H9 (cell line): ENCODE measurements at regions not wholly inside any gene's neighbourhood (a gene's known extent, or its start where the extent isn't known, plus 50 kb on each side); places are given as distances from the start of the nearest gene placed in this dataset.

Experiments used
- DNase-seq: peaks from one replicate; pipeline ENCODE4 v3.0.0-alpha.2; 2017
- H2AFZ ChIP-seq: one replicate; pipeline ENCODE4 v1.6.1; 2013; ENCODE audit warnings: mild to moderate bottlenecking, low read length, control low read depth, moderate library complexity
- H2AK5ac ChIP-seq: 2 replicates; pipeline ENCODE4 v1.6.1; 2013; ENCODE audit warnings: low read length, control low read depth, mixed read lengths; ENCODE audit not compliant: insufficient read length
- H2BK120ac ChIP-seq: one replicate; pipeline ENCODE4 v1.6.1; 2013; ENCODE audit warnings: low read depth, mild to moderate bottlenecking, low read length, control low read depth, inconsistent platforms; ENCODE audit not compliant: poor library complexity, severe bottlenecking
- H2BK12ac ChIP-seq: 2 replicates; pipeline ENCODE4 v1.6.1; 2013; ENCODE audit warnings: low read length, control low read depth, mixed read lengths, low read depth; ENCODE audit not compliant: insufficient read length
- H2BK15ac ChIP-seq: 2 replicates; pipeline ENCODE4 v1.6.1; 2013; ENCODE audit warnings: low read depth, low read length, control low read depth
- H2BK20ac ChIP-seq: one replicate; pipeline ENCODE4 v1.6.1; 2013; ENCODE audit warnings: low read depth, mild to moderate bottlenecking, low read length, control low read depth, inconsistent platforms; ENCODE audit not compliant: poor library complexity, severe bottlenecking
- H2BK5ac ChIP-seq: 2 replicates; pipeline ENCODE4 v1.6.1; 2013; ENCODE audit warnings: low read length, control low read depth, mixed read lengths; ENCODE audit not compliant: insufficient read length
- H3K14ac ChIP-seq: 2 replicates; pipeline ENCODE4 v1.6.1; 2013; ENCODE audit warnings: low read length, control low read depth; ENCODE audit not compliant: insufficient read depth
- H3K18ac ChIP-seq: 2 replicates; pipeline ENCODE4 v1.6.1; 2013; ENCODE audit warnings: low read depth, mild to moderate bottlenecking, mixed read lengths, low read length, control low read depth; ENCODE audit not compliant: insufficient read length
- H3K23ac ChIP-seq: 2 replicates; pipeline ENCODE4 v1.6.1; 2013; ENCODE audit warnings: low read length, control low read depth, mixed read lengths, low read depth; ENCODE audit not compliant: insufficient read length
- H3K23me2 ChIP-seq: 2 replicates; pipeline ENCODE4 v1.6.1; 2013; ENCODE audit warnings: low read depth, mild to moderate bottlenecking, mixed read lengths, low read length, control low read depth; ENCODE audit not compliant: insufficient read length, poor library complexity, severe bottlenecking
- H3K27ac ChIP-seq: 2 replicates; pipeline ENCODE4 v1.5.1; 2013; ENCODE audit warnings: low read length, control low read depth, mixed read lengths, low read depth; ENCODE audit not compliant: insufficient read length
- H3K27me3 ChIP-seq: 2 replicates; pipeline ENCODE4 v1.6.1; 2013; ENCODE audit warnings: low read length, control low read depth, inconsistent platforms; ENCODE audit not compliant: insufficient read depth
- H3K4ac ChIP-seq: 2 replicates; pipeline ENCODE4 v1.6.1; 2013; ENCODE audit warnings: low read depth, mild to moderate bottlenecking, control low read depth, inconsistent platforms, low read length, moderate library complexity
- H3K4me1 ChIP-seq: 2 replicates; pipeline ENCODE4 v1.6.1; 2013; ENCODE audit warnings: low read length, control low read depth, inconsistent platforms; ENCODE audit not compliant: insufficient read depth
- H3K4me2 ChIP-seq: 2 replicates; pipeline ENCODE4 v1.6.1; 2013; ENCODE audit warnings: low read length, control low read depth, mixed read lengths; ENCODE audit not compliant: insufficient read length, insufficient read depth
- H3K56ac ChIP-seq: 2 replicates; pipeline ENCODE4 v1.6.1; 2013; ENCODE audit warnings: low read depth, mild to moderate bottlenecking, mixed read lengths, low read length, control low read depth; ENCODE audit not compliant: insufficient read length
- H3K79me1 ChIP-seq: 2 replicates; pipeline ENCODE4 v1.6.1; 2013; ENCODE audit warnings: low read depth, mild to moderate bottlenecking, moderate library complexity, low read length, control low read depth, inconsistent platforms; ENCODE audit not compliant: insufficient read depth, poor library complexity, severe bottlenecking
- H3K79me2 ChIP-seq: 2 replicates; pipeline ENCODE4 v1.6.1; 2013; ENCODE audit warnings: low read length, control low read depth, inconsistent platforms; ENCODE audit not compliant: insufficient read depth
- H3K9ac ChIP-seq: 2 replicates; pipeline ENCODE4 v1.6.1; 2013; ENCODE audit warnings: low read length, control low read depth, mixed read lengths; ENCODE audit not compliant: insufficient read length; ENCODE audit errors: extremely low read depth
- H3K9me3 ChIP-seq: one replicate; pipeline ENCODE4 v1.6.1; 2013; ENCODE audit warnings: low read depth, low read length, inconsistent platforms; ENCODE audit not compliant: control insufficient read depth
- H3T11ph ChIP-seq: one replicate; pipeline ENCODE4 v1.6.1; 2013; ENCODE audit warnings: mild to moderate bottlenecking, low read length, control low read depth, inconsistent platforms
- H4K20me1 ChIP-seq: one replicate; pipeline ENCODE4 v1.6.1; 2013; ENCODE audit not compliant: control insufficient read depth, insufficient read length, insufficient read depth
- H4K5ac ChIP-seq: 2 replicates; pipeline ENCODE4 v1.6.1; 2013; ENCODE audit warnings: low read depth, mild to moderate bottlenecking, mixed read lengths, low read length, control low read depth; ENCODE audit not compliant: insufficient read length
- H4K8ac ChIP-seq: replicated peaks from 2 replicates; pipeline ENCODE4 v1.6.1; 2013; ENCODE audit warnings: low read length, control low read depth, mixed read lengths, low read depth; ENCODE audit not compliant: insufficient read length
- H4K91ac ChIP-seq: 2 replicates; pipeline ENCODE4 v1.6.1; 2013; ENCODE audit warnings: low read depth, mild to moderate bottlenecking, moderate library complexity, mixed read lengths, low read length, control low read depth; ENCODE audit not compliant: insufficient read length
- H3K27ac Mint-ChIP-seq, 3 experiments: 2 replicates in 2 of 3; 3 replicates in 1 of 3; pipeline ENCODE4 v1.8.0; 2020 to 2021; ENCODE audit warnings: mixed read lengths in 3 of 3, mild to moderate bottlenecking in 1 of 3, moderate library complexity in 1 of 3
- H3K27me3 Mint-ChIP-seq: 2 replicates; pipeline ENCODE4 v1.8.0; 2021; ENCODE audit warnings: low read depth, mild to moderate bottlenecking, moderate library complexity, mixed read lengths
- H3K36me3 Mint-ChIP-seq, 3 experiments: 2 replicates in 2 of 3; 3 replicates in 1 of 3; pipeline ENCODE4 v1.8.0; 2020 to 2021; ENCODE audit warnings: low read depth in 3 of 3, mixed read lengths in 3 of 3; ENCODE audit not compliant: insufficient read depth in 1 of 3
- H3K4me1 Mint-ChIP-seq, 2 experiments: 2 replicates each; pipeline ENCODE4 v1.8.0; 2020; ENCODE audit warnings: mixed read lengths in 2 of 2
- H3K4me3 Mint-ChIP-seq, 2 experiments: 2 replicates in 1 of 2; 3 replicates in 1 of 2; pipeline ENCODE4 v1.8.0; 2020 to 2021; ENCODE audit warnings: mild to moderate bottlenecking in 2 of 2, mixed read lengths in 2 of 2, moderate library complexity in 1 of 2
- H3K9me3 Mint-ChIP-seq, 2 experiments: 2 replicates in 1 of 2; 3 replicates in 1 of 2; pipeline ENCODE4 v1.8.0; 2020; ENCODE audit warnings: mild to moderate bottlenecking in 2 of 2, mixed read lengths in 2 of 2, moderate library complexity in 1 of 2
- CTCF ChIP-seq: fragments of 200-600 bp; sonication (generic); conservative IDR thresholded peaks from 3 replicates; pipeline ENCODE4 v1.8.0; 2021; ENCODE audit warnings: antibody characterized with exemption, mild to moderate bottlenecking
- WGBS: extraction: QIAGEN DNeasy Blood & Tissue Kit; methylation state at CpG from one replicate; pipeline ENCODE4 v1.1.7; 2013; ENCODE audit warnings: missing lambda C conversion rate, low lambda C conversion rate, mixed read lengths; ENCODE audit not compliant: insufficient read length; ENCODE audit errors: extremely low coverage; 5-methylcytosine and 5-hydroxymethylcytosine counted together

GRCh38 chr17:72400488-72400827 lies 279.6 kb downstream of the SOX9 start:
- H3K79me1 ChIP-seq, result no peaks in the 10 kb centered on the region
- no peaks in the 10 kb centered on the region for H3K4me1 ChIP-seq
- Mint-ChIP-seq H3K36me3 (no peaks in the 10 kb centered on the region), H3K27me3 (peaks cover 29% of the 10 kb centered on the region), H3K9me3 (no peaks in the 10 kb centered on the region), H3K4me1 (peaks cover under 1% of the 10 kb centered on the region in 2 experiments; a peak in 2 of 4 replicates), H3K27ac (no peak overlapping the region), H3K4me3 (no peak overlapping the region)
- H3K18ac ChIP-seq, result no peak overlapping the region
- H3K23me2 ChIP-seq, result no peaks in the 10 kb centered on the region
- TF ChIP-seq CTCF, result no peak
- no peak overlapping the region for H3K23ac ChIP-seq
- H3T11ph ChIP-seq, result no peak overlapping the region
- H3K4me2 ChIP-seq, result no peak overlapping the region
- H2AFZ ChIP-seq, result no peak overlapping the region
- WGBS, result no CpG with 5 or more reads among the region's 7 CpGs
- no peaks in the 10 kb centered on the region for H3K9me3 ChIP-seq
- H4K8ac ChIP-seq, result no peak overlapping the region
- no peak for DNase-seq
- no peak overlapping the region for H2BK12ac ChIP-seq
- no peak overlapping the region for H3K9ac ChIP-seq
- no peaks in the 10 kb centered on the region for H4K20me1 ChIP-seq
- H2BK20ac ChIP-seq, result no peak overlapping the region
- no peak overlapping the region for H3K14ac ChIP-seq
- no peak overlapping the region for H4K91ac ChIP-seq
- H3K79me2 ChIP-seq, result no peaks in the 10 kb centered on the region
- no peak overlapping the region for H2BK15ac ChIP-seq
- H3K27me3 ChIP-seq, result no peaks in the 10 kb centered on the region; the same call in 1 of the 2 replicates
- H3K56ac ChIP-seq, result no peak overlapping the region
- H3K27ac ChIP-seq, result no peak overlapping the region
- no peak overlapping the region for H2AK5ac ChIP-seq
- H3K4ac ChIP-seq, result no peak overlapping the region
- H4K5ac ChIP-seq, result no peak overlapping the region
- H2BK5ac ChIP-seq, result no peak overlapping the region
- no peak overlapping the region for H2BK120ac ChIP-seq
